HG03432 (cell line): ENCODE measurements at regions not wholly inside any gene's neighbourhood (a gene's known extent, or its start where the extent isn't known, plus 50 kb on each side); places are given as distances from the start of the nearest gene placed in this dataset.
"Not testable (repeated sequence)": the region's sequence is repeated elsewhere in the genome, so short reads cannot be mapped to it uniquely, and the experiment has no call there.

Experiments used
- ATAC-seq: cut with Tn5 transposase; IDR thresholded peaks from one replicate; pipeline ENCODE4 v1.9.1; 2021; ENCODE audit warnings: mild to moderate bottlenecking, moderate library complexity; ENCODE audit not compliant: unreplicated experiment

GRCh38 chr5:3090305-3090704 is 338.8 kb upstream of the IRX2 start:
- ATAC-seq, result not testable (repeated sequence)

- ATAC-seq, result no peak
Observed at GRCh38 chr5:3080366-3080765, 328.9 kb upstream of the IRX2 start.

GRCh38 chr5:3077684-3078083 is 326.2 kb upstream of the IRX2 start:
- ATAC-seq, result no peak

GRCh38 chr5:3075309-3075708 is 323.8 kb upstream of the IRX2 start:
- ATAC-seq, result no peak

- no peak for ATAC-seq
Observed at GRCh38 chr5:3068401-3068800, 316.9 kb upstream of the IRX2 start.

- no peak for ATAC-seq
Observed at GRCh38 chr5:3060283-3060682, 308.8 kb upstream of the IRX2 start.

GRCh38 chr5:3059488-3059887 is 308.0 kb upstream of the IRX2 start:
- no peak for ATAC-seq

GRCh38 chr5:3058942-3059341 is 307.5 kb upstream of the IRX2 start:
- no peak for ATAC-seq

GRCh38 chr5:3056866-3057265 is 305.4 kb upstream of the IRX2 start:
- ATAC-seq, result no peak

GRCh38 chr5:3051400-3051799 is 299.9 kb upstream of the IRX2 start:
- no peak for ATAC-seq

GRCh38 chr5:3050863-3051262 is 299.4 kb upstream of the IRX2 start:
- no peak for ATAC-seq

- no peak for ATAC-seq
Observed at GRCh38 chr5:3049261-3049660, 297.8 kb upstream of the IRX2 start.

- ATAC-seq, result no peak
Observed at GRCh38 chr5:3047212-3047774, 295.8 kb upstream of the IRX2 start.

GRCh38 chr5:3043600-3043999 is 292.1 kb upstream of the IRX2 start:
- ATAC-seq, result no peak

GRCh38 chr5:3041001-3041400 is 289.5 kb upstream of the IRX2 start:
- no peak for ATAC-seq

GRCh38 chr5:3036041-3036788 is 284.7 kb upstream of the IRX2 start:
- ATAC-seq, result no peak

GRCh38 chr5:3035452-3035851 is 284.0 kb upstream of the IRX2 start:
- ATAC-seq, result no peak

- ATAC-seq, result no peak
Observed at GRCh38 chr5:3034881-3035280, 283.4 kb upstream of the IRX2 start.

- ATAC-seq, result no peak
Observed at GRCh38 chr5:3034449-3034848, 283.0 kb upstream of the IRX2 start.

GRCh38 chr5:3033033-3033755 is 281.7 kb upstream of the IRX2 start:
- ATAC-seq, result no peak

- no peak for ATAC-seq
Observed at GRCh38 chr5:3032513-3032912, 281.0 kb upstream of the IRX2 start.

- ATAC-seq, result no peak
Observed at GRCh38 chr5:3031733-3032378, 280.4 kb upstream of the IRX2 start.
